Dendritic cell treated with granulocyte-macrophage colony-stimulating factor and Interleukin-4, amounts not matched to agents 40 ng/mL and 50 ng/mL, for 4 days (primary cell): ENCODE measurements at regions not wholly inside any gene's neighbourhood (a gene's known extent, or its start where the extent isn't known, plus 50 kb on each side); places are given as distances from the start of the nearest gene placed in this dataset.
"Not testable (repeated sequence)": the region's sequence is repeated elsewhere in the genome, so short reads cannot be mapped to it uniquely, and the experiment has no call there.

Experiments used
- H3K27ac Mint-ChIP-seq: one replicate; pipeline ENCODE4 v1.8.0; 2022; ENCODE audit warnings: mild to moderate bottlenecking, mixed read lengths
- H3K27me3 Mint-ChIP-seq: one replicate; pipeline ENCODE4 v1.8.0; 2022; ENCODE audit warnings: mild to moderate bottlenecking, mixed read lengths
- H3K36me3 Mint-ChIP-seq: one replicate; pipeline ENCODE4 v1.8.0; 2022; ENCODE audit warnings: low read depth, mixed read lengths
- H3K4me1 Mint-ChIP-seq: one replicate; pipeline ENCODE4 v1.8.0; 2022; ENCODE audit warnings: low read depth, mixed read lengths
- H3K4me3 Mint-ChIP-seq: one replicate; pipeline ENCODE4 v1.8.0; 2022; ENCODE audit warnings: mild to moderate bottlenecking, moderate library complexity, mixed read lengths
- H3K9me3 Mint-ChIP-seq: one replicate; pipeline ENCODE4 v1.8.0; 2022; ENCODE audit warnings: mixed read lengths
- intact Hi-C: fragments of 100-400 bp; cut with micrococcal nuclease; formaldehyde crosslinking; loops from one replicate; pipeline ENCODE4 v1.15.0; 2022

DNA sequence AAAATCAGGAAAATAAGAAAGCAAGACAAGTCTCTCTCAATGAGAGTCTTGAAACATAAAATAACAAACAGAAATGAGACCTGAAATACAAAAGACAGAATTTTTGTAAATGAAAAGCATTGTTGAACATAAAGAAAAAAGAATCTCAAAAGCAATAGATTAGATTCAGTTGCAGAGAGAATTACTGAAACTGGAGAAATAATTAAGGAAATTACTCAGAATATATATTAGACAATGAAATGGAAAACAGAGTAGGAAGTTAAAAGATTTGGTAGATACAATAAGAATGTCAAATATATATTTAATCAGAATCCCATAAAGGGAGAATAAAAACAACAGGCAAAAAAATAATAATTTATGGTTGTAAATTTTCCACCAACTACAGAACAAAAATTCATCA, 308.3 kb downstream of the CRPPA start:
- H3K4me1 Mint-ChIP-seq = no peaks in the 10 kb centered on the region

DNA sequence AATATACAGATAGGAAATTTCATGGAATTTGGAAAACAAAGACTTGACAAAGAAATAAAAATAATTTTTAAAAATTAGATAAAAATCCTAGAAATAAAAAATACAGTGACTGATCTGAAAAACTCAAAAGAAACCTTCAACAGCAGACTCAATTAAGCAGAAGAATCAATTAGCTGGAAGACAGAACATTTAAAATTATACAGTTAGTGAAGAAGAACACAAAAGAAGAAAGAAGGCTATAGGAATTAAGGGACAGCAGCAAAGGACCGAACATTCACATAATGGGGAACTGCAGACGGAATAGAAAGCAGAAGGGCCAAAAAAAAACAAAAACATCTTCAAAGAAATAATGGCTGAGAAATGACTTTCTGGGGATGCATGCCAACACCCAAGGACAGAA, 314.5 kb downstream of the CRPPA start:
- Mint-ChIP-seq H3K27ac (no peak overlapping the region), H3K9me3 (peaks cover 59% of the 10 kb centered on the region), H3K4me3 (no peak overlapping the region), H3K4me1 (no peaks in the 10 kb centered on the region), H3K27me3 (no peaks in the 10 kb centered on the region), H3K36me3 (no peaks in the 10 kb centered on the region)
- intact Hi-C loops = no loop called here

More for the DNA sequence above, 308.3 kb downstream of the CRPPA start:
- H3K9me3 Mint-ChIP-seq = peaks cover 38% of the 10 kb centered on the region
- H3K27ac Mint-ChIP-seq = no peak overlapping the region
- H3K27me3 Mint-ChIP-seq = no peaks in the 10 kb centered on the region
- H3K36me3 Mint-ChIP-seq = no peaks in the 10 kb centered on the region
- intact Hi-C loops = no loop called here
- H3K4me3 Mint-ChIP-seq = no peak overlapping the region

GRCh38 chr7:16106300-16106699, 315.0 kb downstream of the CRPPA start:
- no peaks in the 10 kb centered on the region for H3K36me3 Mint-ChIP-seq
- intact Hi-C loops = no loop called here
- H3K9me3 Mint-ChIP-seq = peaks cover 59% of the 10 kb centered on the region
- no peaks in the 10 kb centered on the region for H3K27me3 Mint-ChIP-seq
- H3K4me1 Mint-ChIP-seq = no peaks in the 10 kb centered on the region
- no peak overlapping the region for H3K27ac Mint-ChIP-seq
- no peak overlapping the region for H3K4me3 Mint-ChIP-seq

DNA sequence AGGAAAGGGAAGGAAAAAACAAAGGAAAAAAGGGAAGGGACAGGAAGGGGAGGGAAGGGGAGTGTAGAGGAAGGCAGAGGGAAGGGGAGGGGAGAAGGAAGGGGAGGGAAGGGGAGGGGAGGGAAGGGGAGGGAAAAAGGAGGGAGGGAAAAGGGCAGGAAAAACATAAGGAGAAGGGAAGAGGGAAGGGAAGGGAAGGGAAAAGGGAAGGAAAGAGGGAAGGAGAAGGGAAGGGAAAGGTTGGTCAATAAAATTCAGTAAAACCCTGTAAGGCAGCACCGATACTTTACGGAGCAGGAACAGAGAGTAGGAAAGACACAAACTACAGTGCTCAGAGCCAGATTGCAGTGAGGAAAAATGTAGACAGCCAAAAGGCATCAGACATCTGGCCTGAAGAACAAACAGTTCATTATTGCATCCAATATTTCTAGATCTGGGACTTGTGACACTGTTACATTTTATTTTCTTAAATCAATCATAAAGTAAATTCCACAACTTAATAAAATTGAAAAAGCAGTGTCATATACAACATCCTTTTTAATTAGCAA, 322.0 kb downstream of the CRPPA start:
- intact Hi-C loops = no loop called here
- peaks cover 9% of the 10 kb centered on the region for H3K9me3 Mint-ChIP-seq
- no peaks in the 10 kb centered on the region for H3K27me3 Mint-ChIP-seq
- H3K4me1 Mint-ChIP-seq = no peaks in the 10 kb centered on the region
- no peak overlapping the region for H3K27ac Mint-ChIP-seq
- no peak overlapping the region for H3K4me3 Mint-ChIP-seq
- no peaks in the 10 kb centered on the region for H3K36me3 Mint-ChIP-seq

GRCh38 chr7:16098585-16099179, 322.7 kb downstream of the CRPPA start:
- Mint-ChIP-seq H3K36me3 (no peaks in the 10 kb centered on the region), H3K4me3 (no peak overlapping the region), H3K9me3 (peaks cover 9% of the 10 kb centered on the region), H3K4me1 (no peaks in the 10 kb centered on the region), H3K27ac (no peak overlapping the region), H3K27me3 (no peaks in the 10 kb centered on the region)
- intact Hi-C loops = no loop called here

- intact Hi-C loops = no loop called here
- Mint-ChIP-seq H3K36me3 (no peaks in the 10 kb centered on the region), H3K9me3 (peaks cover 9% of the 10 kb centered on the region), H3K4me1 (no peaks in the 10 kb centered on the region), H3K27me3 (no peaks in the 10 kb centered on the region), H3K4me3 (no peak overlapping the region), H3K27ac (no peak overlapping the region)
These were observed 323.3 kb downstream of the CRPPA start for GRCh38 chr7:16098058-16098457.

- Mint-ChIP-seq H3K27me3 (no peaks in the 10 kb centered on the region), H3K4me1 (no peaks in the 10 kb centered on the region), H3K36me3 (no peaks in the 10 kb centered on the region), H3K27ac (no peak overlapping the region), H3K9me3 (no peaks in the 10 kb centered on the region), H3K4me3 (no peak overlapping the region)
- intact Hi-C loops = no loop called here
These were observed 326.0 kb downstream of the CRPPA start for GRCh38 chr7:16095171-16095950.

GRCh38 chr7:16094651-16095050, 326.7 kb downstream of the CRPPA start:
- Mint-ChIP-seq H3K4me3 (no peak overlapping the region), H3K4me1 (no peaks in the 10 kb centered on the region), H3K36me3 (no peaks in the 10 kb centered on the region), H3K9me3 (no peaks in the 10 kb centered on the region), H3K27ac (no peak overlapping the region), H3K27me3 (no peaks in the 10 kb centered on the region)
- intact Hi-C loops = no loop called here

DNA sequence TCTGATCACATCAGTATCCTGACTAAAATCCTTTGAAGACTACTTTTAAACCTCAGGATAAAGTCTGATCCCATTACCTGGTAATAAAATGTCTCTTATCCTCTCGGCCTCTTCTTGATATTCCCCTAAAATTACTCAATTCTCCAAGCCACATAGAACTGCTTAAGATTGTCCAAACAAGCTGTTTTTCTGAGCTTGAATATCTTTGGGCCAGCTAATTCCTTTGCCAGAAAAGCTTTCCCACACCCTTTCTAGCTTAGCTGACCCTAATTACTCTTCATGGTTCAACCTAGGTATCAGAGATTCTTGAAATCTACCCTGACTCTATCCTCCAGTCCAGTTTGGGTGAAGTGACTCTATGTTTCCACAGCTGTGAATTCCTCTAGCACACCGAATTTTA, 328.6 kb downstream of the CRPPA start:
- no peaks in the 10 kb centered on the region for H3K4me1 Mint-ChIP-seq
- no peaks in the 10 kb centered on the region for H3K9me3 Mint-ChIP-seq
- H3K36me3 Mint-ChIP-seq = no peaks in the 10 kb centered on the region
- H3K4me3 Mint-ChIP-seq = no peak overlapping the region
- H3K27ac Mint-ChIP-seq = no peak overlapping the region
- H3K27me3 Mint-ChIP-seq = no peaks in the 10 kb centered on the region
- intact Hi-C loops = no loop called here

- H3K36me3 Mint-ChIP-seq = no peaks in the 10 kb centered on the region
- H3K4me1 Mint-ChIP-seq = no peaks in the 10 kb centered on the region
These were observed 329.5 kb downstream of the CRPPA start for GRCh38 chr7:16091701-16092310.

GRCh38 chr7:16089801-16090200, 331.5 kb downstream of the CRPPA start:
- Mint-ChIP-seq H3K4me3 (no peak overlapping the region), H3K27ac (no peak overlapping the region), H3K36me3 (no peaks in the 10 kb centered on the region), H3K9me3 (no peaks in the 10 kb centered on the region), H3K27me3 (no peaks in the 10 kb centered on the region), H3K4me1 (no peaks in the 10 kb centered on the region)
- intact Hi-C loops = no loop called here

More at GRCh38 chr7:16091701-16092310, 329.5 kb downstream of the CRPPA start:
- Mint-ChIP-seq H3K27me3 (no peaks in the 10 kb centered on the region), H3K4me3 (no peak overlapping the region), H3K27ac (no peak overlapping the region), H3K9me3 (no peaks in the 10 kb centered on the region)
- intact Hi-C loops = no loop called here

GRCh38 chr7:16089191-16089590, 332.1 kb downstream of the CRPPA start:
- Mint-ChIP-seq H3K27me3 (no peaks in the 10 kb centered on the region), H3K4me3 (no peak overlapping the region), H3K4me1 (no peaks in the 10 kb centered on the region), H3K9me3 (no peaks in the 10 kb centered on the region), H3K36me3 (no peaks in the 10 kb centered on the region), H3K27ac (no peak overlapping the region)
- intact Hi-C loops = no loop called here

GRCh38 chr7:16086743-16087142, 334.6 kb downstream of the CRPPA start:
- intact Hi-C loops = no loop called here
- H3K4me1 Mint-ChIP-seq = no peaks in the 10 kb centered on the region
- no peak overlapping the region for H3K27ac Mint-ChIP-seq
- H3K9me3 Mint-ChIP-seq = no peaks in the 10 kb centered on the region
- H3K27me3 Mint-ChIP-seq = no peaks in the 10 kb centered on the region
- no peaks in the 10 kb centered on the region for H3K36me3 Mint-ChIP-seq
- no peak overlapping the region for H3K4me3 Mint-ChIP-seq

DNA sequence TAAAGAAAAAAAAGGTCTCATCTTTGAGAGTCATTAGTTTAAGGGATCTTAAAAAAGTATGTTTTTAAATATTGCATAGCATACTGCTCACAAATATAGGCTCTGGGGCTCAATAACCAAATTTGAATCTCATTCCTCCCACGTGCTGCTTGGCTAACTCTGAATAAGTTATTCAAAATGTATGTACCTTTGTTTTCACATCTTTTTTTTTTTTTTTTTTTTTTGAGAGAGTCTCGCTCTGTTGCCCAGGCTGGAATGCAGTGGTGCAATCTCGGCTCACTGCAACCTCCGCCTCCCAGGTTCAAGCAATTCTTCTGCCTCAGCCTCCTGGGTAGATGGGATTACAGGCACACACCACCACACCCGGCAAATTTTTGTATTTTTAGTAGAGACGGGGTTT, 335.6 kb downstream of the CRPPA start:
- H3K4me1 Mint-ChIP-seq, H3K27ac Mint-ChIP-seq, intact Hi-C loops: not testable (repeated sequence)

More for the DNA sequence above, 335.6 kb downstream of the CRPPA start:
- H3K4me3 Mint-ChIP-seq, H3K27me3 Mint-ChIP-seq, H3K36me3 Mint-ChIP-seq, H3K9me3 Mint-ChIP-seq: not testable (repeated sequence)
